NCI-H1930 (cell line): ENCODE measurements at regions not wholly inside any gene's neighbourhood (a gene's known extent, or its start where the extent isn't known, plus 50 kb on each side); places are given as distances from the start of the nearest gene placed in this dataset.
"Not testable (repeated sequence)": the region's sequence is repeated elsewhere in the genome, so short reads cannot be mapped to it uniquely, and the experiment has no call there.

Source experiments
- DNase-seq, 2 experiments: peaks; one replicate each; lab custom pipeline; 2025; lab: John Stamatoyannopoulos, UW

GRCh38 chr3:87793337-87793877 lies 265.4 kb downstream of the CGGBP1 start:
- DNase-seq, result no peak

GRCh38 chr3:87792534-87793336 lies 266.1 kb downstream of the CGGBP1 start, which contains the start of gene HTR1F:
Gene HTR1F (plus strand): TSS chr3:87792706.
- DNase-seq, result peak in 1 of 2 experiments; percentile 29

GRCh38 chr3:87792198-87792533 lies 266.6 kb downstream of the CGGBP1 start:
- no peak for DNase-seq

GRCh38 chr3:87791248-87792027 lies 267.4 kb downstream of the CGGBP1 start:
- no peak for DNase-seq

GRCh38 chr3:87789049-87789448 lies 269.8 kb downstream of the CGGBP1 start:
- not testable (repeated sequence) for DNase-seq

GRCh38 chr3:87788516-87788915 lies 270.3 kb downstream of the CGGBP1 start:
- DNase-seq, result no peak

GRCh38 chr3:87780811-87781210 lies 278.0 kb downstream of the CGGBP1 start:
- no peak for DNase-seq

- no peak for DNase-seq
Measured at GRCh38 chr3:87778876-87779275, 279.9 kb downstream of the CGGBP1 start.

- peak in 1 of 2 experiments; percentile 2 for DNase-seq
Measured at GRCh38 chr3:87771337-87772192, 287.2 kb downstream of the CGGBP1 start.

GRCh38 chr3:87766721-87767120 lies 292.1 kb downstream of the CGGBP1 start:
- DNase-seq, result no peak

- DNase-seq, result no peak
Measured at GRCh38 chr3:87765256-87765655, 293.5 kb downstream of the CGGBP1 start.

GRCh38 chr3:87761795-87762194 lies 297.0 kb downstream of the CGGBP1 start:
- DNase-seq, result no peak

- no peak for DNase-seq
Measured at GRCh38 chr3:87761341-87761740, 297.5 kb downstream of the CGGBP1 start.

GRCh38 chr3:87756616-87757015 lies 302.2 kb downstream of the CGGBP1 start:
- DNase-seq, result no peak

- DNase-seq, result no peak
Measured at GRCh38 chr3:87755852-87756251, 303.0 kb downstream of the CGGBP1 start.

GRCh38 chr3:87742250-87742649 lies 316.6 kb downstream of the CGGBP1 start:
- DNase-seq, result no peak

- not testable (repeated sequence) for DNase-seq
Measured at GRCh38 chr3:87740894-87741293, 317.9 kb downstream of the CGGBP1 start.

GRCh38 chr3:87737817-87738216 lies 321.0 kb downstream of the CGGBP1 start:
- not testable (repeated sequence) for DNase-seq

GRCh38 chr3:87733671-87734367 lies 325.0 kb downstream of the CGGBP1 start:
- no peak for DNase-seq

GRCh38 chr3:87732294-87732693 lies 326.5 kb downstream of the CGGBP1 start:
- no peak for DNase-seq

- no peak for DNase-seq
Measured at GRCh38 chr3:87727783-87728182, 331.0 kb downstream of the CGGBP1 start.
